Activated CD4-positive, alpha-beta T cell treated with anti-CD3 and anti-CD28 coated beads, Interleukin-2, amount 50 U/mL, for 24 hours (primary cell): ENCODE measurements at regions not wholly inside any gene's neighbourhood (a gene's known extent, or its start where the extent isn't known, plus 50 kb on each side); places are given as distances from the start of the nearest gene placed in this dataset.

ENCODE experiments used
- DNase-seq, 2 donors: peaks; one replicate each; pipeline ENCODE4 v3.0.0-alpha.2; 2020; ENCODE audit warnings: low read depth in 1 of 2, low spot score in 1 of 2

DNA sequence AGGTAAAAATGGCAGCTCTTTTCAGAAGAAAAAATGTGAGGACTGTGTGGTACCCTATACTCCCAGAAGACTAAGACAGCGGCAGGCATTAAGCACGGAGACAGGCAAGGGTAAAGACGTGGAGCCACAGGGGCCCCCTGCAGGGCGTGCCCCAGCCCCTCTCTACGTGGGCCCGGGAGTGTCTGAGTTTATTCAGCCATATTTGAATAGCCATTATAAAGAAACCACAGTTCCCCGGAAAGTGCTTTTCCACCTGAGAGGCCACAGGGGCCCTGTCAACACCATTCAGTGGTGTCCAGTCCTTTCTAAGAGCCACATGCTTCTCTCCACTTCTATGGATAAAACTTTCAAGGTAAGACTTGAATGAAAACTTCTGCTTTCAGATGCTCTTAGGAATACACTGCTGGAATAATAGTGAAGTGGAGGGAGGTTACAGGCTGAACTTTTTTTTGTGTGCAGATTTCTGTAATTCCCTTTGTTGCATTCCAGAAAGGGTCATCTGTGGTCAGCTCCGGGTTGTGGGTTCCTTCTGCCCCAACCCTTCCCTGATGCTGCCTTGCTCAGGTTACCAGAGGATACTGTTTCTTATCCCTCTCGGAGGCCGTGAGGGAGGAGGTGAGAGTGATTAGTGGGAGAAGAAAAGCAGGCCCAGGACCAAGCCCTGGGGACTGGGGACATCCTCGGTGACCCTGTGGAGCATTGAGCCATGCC lies 58.4 kb downstream of the SLC25A47 start:
- no peak for DNase-seq

DNA sequence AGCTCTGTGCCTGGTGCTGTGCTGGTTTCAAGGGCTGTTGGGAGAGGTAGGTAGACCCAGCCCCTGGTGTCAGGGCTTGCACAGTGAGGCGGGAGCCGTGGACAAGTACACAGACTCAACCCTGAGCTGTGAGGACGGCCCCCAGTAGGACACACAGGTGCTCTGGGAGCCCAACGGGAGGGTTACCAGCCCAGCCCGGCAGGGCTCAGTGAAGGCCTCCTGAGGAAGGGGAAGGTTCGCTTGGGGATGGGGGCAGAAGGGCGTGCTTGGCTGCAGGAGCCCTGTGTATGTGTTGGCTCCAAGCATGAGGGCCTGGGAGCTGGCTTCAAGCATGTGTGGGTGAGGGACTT lies 58.9 kb downstream of the SLC25A47 start:
- DNase-seq: no peak

DNA sequence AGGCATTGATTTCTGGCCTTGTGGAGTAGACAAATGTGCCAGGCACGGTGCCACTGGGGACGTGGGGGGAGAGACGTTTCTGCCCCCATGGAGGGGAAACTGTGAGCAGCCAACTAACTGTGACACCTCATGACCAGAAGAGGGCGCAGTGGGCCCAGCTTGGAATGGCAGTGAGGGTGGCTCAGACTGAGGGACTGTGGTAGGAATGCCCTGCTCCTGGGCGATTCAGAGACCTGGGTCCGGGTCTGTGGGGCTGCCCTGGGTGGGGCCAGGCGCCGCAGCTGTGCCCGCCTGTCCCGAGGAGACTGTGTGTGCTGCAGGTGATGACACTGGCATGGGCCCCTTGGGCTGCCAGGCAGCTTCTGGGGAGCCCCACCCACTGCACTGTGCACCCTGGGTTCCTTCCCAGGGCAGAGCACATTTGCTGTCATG lies 60.6 kb downstream of the SLC25A47 start:
- peak; percentile 42 to 43 for DNase-seq

DNA sequence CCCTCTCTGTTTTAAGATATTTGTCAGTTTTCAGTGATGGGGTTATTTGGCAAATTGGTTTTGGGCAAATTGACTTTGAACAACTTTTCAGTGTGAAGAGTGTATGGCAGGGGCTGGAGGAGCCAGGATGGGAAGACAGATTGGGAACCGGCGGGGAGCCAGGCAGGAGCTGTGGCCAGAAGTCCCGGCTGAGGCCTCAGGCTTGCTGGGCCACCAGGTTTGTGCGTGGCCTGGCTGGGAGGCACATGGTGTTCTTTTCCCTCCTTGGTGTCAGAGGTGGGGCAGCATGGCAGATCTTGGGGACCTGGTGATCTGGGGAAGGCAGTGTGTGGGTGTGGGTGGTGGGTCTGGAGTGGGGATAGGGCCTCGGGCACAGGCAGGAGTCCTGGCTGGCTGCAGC lies 61.1 kb downstream of the SLC25A47 start:
- DNase-seq: no peak

DNA sequence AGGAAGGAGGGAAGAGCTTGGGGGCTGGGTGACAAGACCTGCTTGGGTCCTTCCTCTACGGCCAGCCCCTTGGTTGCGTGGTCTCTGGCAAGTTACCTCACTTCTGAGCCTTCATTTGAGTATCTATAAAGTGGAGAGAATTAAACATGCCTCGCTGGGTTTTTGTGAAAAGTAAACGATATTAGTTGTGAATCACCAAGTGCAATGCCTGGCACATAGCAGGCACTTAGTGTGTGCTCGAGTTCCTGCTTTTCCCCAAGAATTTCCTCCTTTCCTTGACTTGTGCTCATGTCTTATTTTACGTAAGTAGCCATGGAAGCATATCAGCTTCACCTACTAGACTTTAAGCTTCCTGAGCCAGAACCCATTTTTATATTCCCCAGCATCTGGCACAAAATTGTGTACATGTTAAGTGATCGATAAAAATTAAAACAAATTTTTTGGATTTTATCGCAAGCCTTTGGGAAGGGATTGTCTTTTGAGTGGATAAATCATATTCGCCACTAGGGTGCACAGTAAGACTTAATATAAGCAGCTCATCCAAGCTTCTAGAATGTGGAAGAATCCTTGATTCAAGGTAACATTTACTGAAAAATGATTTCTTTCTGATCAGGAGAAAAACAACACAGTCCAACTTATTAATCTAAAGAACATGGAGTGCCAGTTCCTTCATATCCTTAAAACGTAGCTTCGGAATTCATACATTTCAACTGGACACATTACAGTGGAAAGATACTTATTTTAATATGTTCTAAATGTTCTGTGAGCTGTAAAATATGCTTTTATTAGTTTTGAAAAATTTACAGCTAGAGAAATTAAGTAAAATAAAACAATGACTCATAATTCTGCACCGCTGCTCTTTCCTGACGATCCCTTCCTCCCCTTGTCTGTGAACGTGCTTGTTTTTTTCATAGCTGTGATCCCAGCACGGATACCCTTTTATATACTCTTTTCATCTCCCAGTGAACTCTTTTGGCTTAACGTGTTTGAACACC lies 62.0 kb downstream of the SLC25A47 start:
- no peak for DNase-seq

DNA sequence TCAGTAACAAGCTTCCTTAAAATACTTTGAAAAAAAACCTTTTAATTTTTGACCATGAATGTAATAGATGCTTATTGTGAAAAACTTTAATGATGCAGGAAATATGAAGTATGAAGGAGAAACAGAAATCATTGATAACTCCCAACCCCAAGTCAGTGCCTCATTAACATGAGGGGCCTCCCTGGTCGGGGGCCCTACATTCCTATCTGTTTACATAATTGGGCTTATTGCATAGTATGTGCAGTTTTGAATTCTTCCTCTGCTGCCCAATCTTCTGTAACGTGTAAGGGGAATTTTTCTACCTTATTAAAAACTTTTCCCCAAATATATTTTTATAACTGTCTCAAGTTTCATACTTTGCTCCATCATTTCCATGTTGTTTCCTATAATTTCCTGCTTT lies 63.0 kb downstream of the SLC25A47 start:
- no peak for DNase-seq

DNA sequence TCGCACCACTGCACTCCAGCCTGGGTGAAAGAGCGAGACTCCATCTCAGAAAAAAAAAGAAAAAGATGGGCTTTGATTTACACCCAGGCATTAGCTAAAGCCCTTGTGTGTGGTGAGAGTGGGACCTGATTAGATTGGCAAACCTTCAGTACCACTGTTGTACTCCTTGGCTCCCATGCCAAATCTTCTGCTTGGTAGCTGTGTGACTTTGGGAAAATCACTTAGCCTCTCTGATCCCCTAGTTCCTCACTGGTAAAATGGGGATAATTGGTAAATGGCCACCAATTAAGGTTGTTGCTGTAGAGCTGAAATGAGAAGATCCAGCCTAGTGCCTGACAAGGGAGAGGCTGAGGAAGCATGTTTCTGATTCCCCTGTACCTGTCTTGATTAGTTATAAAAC lies 63.7 kb downstream of the SLC25A47 start:
- DNase-seq: no peak

DNA sequence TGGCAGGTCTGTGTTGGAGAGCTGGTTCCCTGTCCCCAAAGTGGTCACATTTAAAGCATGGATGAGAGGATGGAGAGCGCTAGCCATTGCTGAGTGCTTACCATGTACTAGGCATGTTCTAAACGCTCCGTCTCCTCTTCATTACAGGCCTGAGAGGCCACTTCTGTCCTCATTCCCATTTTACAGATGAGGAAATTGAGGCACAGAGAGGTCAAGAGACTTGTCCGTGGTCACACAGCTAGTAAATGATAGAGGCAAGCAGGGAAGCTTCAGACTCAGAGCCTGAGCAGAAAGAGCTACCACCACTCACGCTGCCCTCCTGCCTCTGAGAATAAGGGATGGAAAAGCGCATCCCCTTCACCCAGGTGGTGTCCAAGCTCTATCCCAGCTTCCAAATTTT lies 64.3 kb downstream of the SLC25A47 start:
- DNase-seq: no peak

DNA sequence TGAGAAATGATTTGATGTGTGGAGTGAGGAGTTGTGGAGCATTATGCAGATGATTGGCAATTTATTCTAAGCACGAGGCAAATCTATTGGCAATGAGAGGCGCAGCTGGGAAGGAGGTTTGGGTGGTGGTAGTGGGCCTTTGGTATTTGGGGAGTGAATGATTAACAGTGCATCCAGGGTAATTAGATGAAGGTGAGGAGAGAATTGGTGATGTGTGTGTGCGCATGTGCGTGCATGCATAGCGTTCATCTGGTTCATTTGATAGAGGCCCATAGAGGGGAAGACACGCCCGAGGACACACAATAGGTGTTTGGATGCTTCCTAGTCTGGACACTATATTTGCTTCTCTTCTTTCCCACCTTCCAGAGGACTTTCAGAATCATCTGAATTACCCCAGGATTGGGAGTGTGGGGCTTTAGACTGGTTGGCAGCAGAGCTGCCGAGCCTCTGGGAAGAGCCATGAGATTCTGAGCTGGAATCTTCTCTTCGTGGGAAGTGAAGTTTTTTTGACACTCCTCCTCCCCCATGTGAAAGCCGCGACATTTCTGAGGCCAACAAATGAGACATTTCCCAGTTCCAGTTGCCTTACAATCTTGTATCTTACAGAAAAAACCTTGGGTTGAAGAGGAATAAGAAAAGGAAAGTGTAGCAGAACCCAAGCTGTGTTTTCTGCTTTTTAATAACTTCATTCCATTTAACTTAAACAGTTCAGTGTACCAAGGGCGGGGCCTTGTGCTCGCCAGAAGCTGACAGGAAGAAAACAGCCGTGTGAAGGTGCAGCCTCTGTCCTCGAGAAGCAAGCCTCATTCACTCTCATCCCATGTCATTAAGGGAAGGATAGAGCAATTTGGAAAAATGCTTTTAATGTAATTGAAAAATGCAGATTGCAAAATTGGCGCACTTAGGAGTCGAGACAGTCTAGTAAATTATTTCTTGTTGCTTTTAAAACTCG lies 65.2 kb downstream of the SLC25A47 start:
- no peak for DNase-seq

DNA sequence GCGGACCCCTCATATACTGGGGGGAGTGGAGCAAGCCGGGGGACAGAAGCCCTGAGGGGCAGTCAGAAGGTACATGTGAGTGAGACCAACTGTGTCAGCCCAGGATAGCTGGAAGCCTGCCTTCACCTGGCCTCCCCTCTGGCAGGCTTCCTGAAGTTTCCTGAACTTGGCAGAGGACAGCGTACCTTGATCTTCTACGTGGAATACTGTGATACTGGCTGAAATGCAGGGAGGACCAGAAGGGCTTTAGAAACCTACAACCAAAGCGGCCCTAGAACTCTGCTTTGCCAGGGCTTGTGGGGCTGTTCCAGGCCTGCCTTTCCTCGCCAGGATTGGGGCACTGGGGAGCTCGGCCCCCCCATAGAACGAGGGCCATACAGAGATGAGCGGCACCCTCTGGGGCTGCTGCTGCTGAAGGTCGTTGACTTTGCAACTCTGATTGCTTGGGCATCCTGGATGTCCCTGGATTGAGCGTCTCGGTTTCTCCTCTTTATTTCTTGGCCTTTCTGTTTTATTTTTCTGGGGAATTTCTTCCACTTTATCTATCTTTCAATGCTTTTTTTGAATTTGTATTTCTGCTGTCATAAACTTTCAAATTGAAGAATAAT lies 66.5 kb downstream of the SLC25A47 start:
- no peak for DNase-seq

DNA sequence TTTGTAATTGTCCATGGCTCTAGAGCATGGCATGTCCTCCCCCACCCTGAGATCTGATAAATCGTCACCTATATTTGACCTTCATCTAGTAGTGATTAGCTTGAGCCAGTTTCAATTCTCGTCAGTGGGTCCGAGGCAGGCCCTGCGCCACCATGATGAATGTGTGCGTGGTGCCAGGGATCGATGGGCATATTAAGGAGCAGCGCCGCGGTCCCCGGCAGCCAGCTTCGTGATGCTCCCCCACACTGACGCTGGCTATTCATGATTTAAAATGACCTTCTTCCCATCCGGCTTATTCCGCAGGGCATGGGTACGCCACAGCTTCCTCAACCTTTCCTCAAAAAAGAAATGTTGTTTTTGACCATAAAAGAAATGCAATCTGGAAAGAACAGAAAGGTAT lies 68.0 kb downstream of the SLC25A47 start:
- no peak for DNase-seq

DNA sequence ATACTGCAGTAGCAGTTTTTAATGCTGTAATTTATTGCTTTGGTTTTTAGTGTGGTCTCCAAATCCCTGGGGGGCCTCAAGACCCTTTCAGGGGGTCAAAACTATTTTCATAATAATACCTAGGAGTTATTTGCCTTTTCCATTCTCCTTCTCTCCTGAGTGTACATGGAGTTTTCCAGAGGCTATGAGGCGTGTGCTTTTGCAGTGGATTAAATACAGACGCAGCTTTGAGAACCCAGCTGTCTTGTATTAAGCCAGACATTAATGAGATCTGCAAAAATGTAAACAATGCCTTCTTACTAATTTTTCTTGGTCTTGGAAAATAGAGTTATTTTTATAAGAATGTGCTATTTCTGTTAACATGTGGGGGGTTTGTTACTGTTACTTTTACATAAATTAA lies 68.6 kb downstream of the SLC25A47 start:
- no peak for DNase-seq

DNA sequence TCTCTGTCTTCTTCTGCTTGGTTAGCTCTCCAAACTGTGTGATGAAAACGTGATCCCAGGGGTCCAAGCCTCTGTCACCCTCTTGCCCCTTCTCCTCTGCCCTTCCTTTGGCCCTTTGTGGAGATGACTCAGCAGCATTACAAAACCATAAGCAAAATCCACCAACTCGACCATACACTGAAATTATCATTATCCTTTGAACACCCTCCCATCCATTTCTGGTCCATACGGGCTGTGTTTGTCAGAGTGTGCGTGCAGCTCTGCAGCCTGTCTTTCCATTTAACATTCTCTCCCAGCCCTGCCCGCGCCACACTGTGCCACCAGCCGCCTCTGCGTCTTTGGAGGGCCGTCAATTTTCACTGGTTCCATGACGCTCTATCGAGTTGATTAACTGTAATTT lies 69.2 kb downstream of the SLC25A47 start:
- no peak for DNase-seq

DNA sequence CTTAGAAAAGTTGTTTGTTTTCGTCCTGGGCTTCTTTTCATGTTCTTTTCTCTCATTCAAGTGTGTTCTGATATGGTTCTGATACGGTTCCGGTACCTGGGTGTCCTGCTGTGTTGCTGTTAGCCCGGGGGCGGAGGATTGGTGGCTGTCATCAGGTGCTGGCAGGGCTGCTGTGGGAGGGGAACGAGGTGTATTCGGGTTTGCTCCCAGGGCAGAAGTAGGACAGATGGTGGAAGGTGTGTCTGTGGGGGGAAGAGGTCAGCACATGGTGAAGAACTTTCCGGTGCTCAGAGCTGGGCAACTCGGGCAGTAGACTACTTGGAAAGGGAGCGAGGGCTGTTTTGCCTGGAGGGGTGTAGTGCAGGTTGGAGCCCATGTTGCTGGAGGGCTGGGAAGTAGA lies 70.2 kb downstream of the SLC25A47 start:
- no peak for DNase-seq

DNA sequence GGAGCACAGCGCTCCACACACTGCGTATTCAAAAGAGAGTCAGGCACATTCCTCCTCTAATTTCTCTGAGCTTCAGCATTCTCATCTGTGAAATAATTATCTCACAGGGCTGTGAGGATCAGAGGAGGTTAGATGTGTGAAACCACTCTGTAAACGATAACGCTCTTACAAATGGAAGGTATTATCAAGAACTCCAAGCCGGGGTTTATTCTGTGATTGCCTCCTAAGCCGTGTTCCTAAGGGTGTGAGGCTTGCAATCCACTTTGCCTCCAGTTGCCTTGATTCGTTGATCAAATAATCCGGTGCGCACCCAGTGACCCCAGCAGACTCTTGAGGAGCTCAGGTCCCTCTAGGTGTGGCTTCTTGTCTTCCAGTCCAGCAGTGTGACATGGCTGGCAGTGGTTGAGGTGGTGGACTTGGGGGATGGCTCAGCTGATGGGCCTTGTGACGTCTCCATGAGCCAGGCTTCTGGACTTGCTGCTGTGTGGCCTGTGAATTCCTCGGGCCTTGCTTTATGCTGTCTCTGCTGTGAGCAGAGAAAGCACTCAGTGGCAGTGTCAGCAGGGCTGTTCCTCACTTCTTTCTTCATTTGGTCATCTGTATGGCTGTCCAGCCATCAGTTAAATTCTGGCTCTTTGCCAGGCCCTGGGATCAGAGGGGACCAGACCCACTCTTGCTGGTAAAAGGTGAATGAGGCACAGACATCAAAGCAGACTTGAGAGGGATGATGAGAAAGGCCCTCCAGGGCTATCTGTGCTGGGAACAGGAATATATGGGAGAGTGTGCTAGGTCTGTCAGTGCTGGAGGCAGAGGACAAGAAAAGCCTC lies 71.0 kb downstream of the SLC25A47 start:
- DNase-seq: no peak

DNA sequence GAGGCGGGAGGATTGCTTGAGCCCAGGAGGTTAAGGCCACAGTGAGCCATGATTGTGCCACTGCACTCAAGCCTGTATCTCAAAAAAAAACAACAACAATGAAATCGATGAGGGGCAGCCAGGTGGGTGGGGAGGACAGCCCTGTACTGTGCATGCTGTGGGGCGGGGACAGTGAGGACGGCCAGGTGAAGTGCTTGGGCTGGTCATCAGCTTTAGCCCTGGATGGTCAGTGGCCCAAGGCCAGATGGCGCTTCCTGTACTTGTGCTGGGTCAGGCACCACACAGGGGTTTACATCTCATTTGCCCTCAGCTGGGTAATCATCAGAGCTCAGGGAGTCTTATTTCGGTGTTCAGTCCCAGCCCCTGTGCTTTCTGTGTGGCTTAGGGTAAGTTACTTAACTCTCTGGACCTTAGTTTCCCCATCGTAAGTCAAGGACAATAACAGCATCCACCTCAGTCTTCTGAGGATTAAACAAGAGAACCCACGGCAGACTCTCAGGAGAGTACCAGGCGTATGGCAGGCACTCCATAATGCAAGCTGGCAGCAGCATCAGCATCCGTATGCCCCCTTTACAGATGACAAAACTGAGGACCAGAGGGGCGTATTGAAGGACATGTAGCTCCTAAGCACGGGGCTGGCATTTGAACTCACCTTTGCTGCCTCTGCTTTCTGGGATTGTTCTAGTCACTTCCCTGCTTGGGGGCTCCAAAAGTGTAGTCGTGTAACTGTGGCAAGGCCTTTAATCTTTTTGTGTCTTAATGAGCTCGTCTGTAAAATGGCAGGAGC lies 71.9 kb downstream of the SLC25A47 start:
- no peak for DNase-seq

DNA sequence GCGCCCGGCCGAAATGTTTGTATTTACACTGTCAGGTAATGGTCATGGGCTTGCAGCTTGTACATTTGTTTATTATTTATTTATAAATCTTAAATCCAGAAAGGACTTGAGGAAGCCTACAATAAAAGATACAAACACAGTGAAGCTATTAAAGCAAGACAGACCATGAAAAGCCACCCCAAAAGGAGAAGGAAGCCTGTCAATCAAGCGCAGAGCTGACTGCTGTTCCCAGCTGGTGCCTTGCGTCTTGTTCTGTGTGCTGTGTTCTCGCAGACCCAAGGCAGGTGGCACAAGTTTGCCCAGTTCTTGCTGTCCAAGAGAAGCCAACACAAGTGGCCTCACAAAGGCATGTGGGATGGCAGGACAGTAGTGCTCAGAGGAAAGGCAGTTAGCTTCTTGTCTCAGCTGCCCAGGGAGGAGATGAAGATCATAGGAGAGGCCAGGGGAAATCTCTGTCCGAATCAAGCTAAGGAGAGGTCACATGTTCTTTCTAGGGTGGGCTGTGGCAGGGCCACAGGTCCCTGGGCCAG lies 73.2 kb downstream of the SLC25A47 start:
- DNase-seq: no peak

DNA sequence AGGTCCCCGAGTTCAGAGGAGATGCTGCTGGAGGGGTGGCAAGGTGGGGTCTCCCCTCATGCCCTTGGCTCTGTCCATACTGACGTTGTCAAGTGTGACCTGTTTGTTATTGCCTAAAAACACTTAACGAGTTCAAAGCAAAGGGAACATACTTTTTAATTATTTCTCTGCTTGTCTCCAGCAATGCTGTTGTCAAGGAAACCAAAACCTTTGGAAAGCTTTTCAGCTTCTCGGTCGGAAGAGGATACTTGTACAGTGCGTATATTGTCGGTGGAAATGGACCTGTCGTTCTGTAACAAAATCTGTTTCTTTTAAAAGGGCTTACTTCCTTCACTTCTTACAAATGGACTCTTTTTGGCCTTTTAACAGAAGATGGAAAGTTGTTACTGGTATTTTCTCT lies 73.9 kb downstream of the SLC25A47 start:
- DNase-seq: no peak

DNA sequence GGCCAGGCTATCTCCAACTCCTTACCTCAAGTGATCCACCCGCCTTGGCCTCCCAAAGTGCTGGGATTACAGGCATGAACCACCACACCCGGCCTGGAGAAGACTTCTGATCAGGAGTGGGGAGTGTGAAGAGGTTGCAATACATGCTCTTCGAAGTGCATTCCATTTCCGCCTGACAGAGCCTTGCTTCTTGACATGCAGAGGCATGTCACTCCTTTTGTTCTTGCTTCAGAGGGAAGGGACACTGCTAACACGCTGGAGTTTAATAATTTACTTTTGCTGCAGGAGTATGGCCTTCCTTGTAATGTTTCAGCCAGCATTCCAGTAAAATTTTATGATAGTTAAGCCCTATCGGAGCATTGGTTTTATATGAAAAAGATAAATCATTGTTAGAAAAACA lies 74.9 kb downstream of the SLC25A47 start:
- DNase-seq: no peak
